HCT116 (cell line): ENCODE measurements at regions not wholly inside any gene's neighbourhood (a gene's known extent, or its start where the extent isn't known, plus 50 kb on each side); places are given as distances from the start of the nearest gene placed in this dataset.

ENCODE experiments used
- ATAC-seq: fragments of 200-7000 bp; cut with Tn5 transposase; 2 replicates; pipeline ENCODE4 v1.9.1; 2020; ENCODE audit warnings: mild to moderate bottlenecking, moderate library complexity
- BruUV-seq: library from RNA; stranded (reverse); fragments of 400-500 nt; replicated peaks from 2 replicates; lab custom pipeline; 2021; lab: Mats Ljungman, UMichigan
- CTCF ChIA-PET: fragments of 300-600 bp; sonication (Branson Sonifier 250); formaldehyde crosslinking; loops from one replicate; lab custom pipeline; 2021; ENCODE audit warnings: antibody characterized with exemption; lab: Charles Lee
- POLR2A ChIA-PET: fragments of 300-600, 350-600 bp; sonication (Branson Sonifier 250); formaldehyde crosslinking; loops from one replicate; lab custom pipeline; 2021; ENCODE audit warnings: antibody characterized with exemption; lab: Charles Lee
- RAD21 ChIA-PET, 2 experiments: fragments of 300-600 bp; sonication (Branson Sonifier 250); formaldehyde crosslinking; loops; one replicate each; lab custom pipeline; 2023; ENCODE audit warnings: low total read pairs in 2 of 2; ENCODE audit not compliant: uncharacterized antibody in 2 of 2, unreplicated experiment in 2 of 2, low non-redundant PET in 1 of 2; lab: Charles Lee
- DNase-seq: peaks from one replicate; pipeline ENCODE4 v3.0.0-alpha.2; 2010; ENCODE audit warnings: low read depth, low spot score
- H2AFZ ChIP-seq: fragments of 200-600 bp; shearing (Covaris generic), sonication (generic); 2 replicates; pipeline ENCODE4 v1.6.1; 2017; ENCODE audit warnings: low read depth, mixed run types, mixed read lengths, antibody characterized with exemption, low read length; ENCODE audit not compliant: poor library complexity, severe bottlenecking
- H3K27ac ChIP-seq: 2 replicates; pipeline ENCODE4 v1.5.1; 2012; ENCODE audit warnings: low read depth, low read length
- H3K27me3 ChIP-seq: fragments of 200-600 bp; sonication (generic); 2 replicates; pipeline ENCODE4 v1.6.1; 2016; ENCODE audit warnings: mixed run types, low read length, mixed read lengths; ENCODE audit not compliant: insufficient read depth
- H3K36me3 ChIP-seq, 2 experiments: fragments of 200-500 bp in 1 of 2; fragments of 200-600 bp in 1 of 2; sonication (Bioruptor generic) in 1 of 2; sonication (generic) in 1 of 2; 2 replicates each; pipeline versions ENCODE4 v1.5.1 to v1.6.1; 2014 to 2016; ENCODE audit warnings: low read length in 2 of 2, inconsistent platforms in 1 of 2, mixed read lengths in 1 of 2, mixed run types in 1 of 2; ENCODE audit not compliant: insufficient read depth in 2 of 2, control insufficient read depth in 1 of 2
- H3K4me1 ChIP-seq, 2 experiments: fragments of 200-600 bp in 1 of 2; sonication (generic) in 1 of 2; 2 replicates each; pipeline versions ENCODE4 v1.5.1 to v1.6.1; 2012 to 2017; ENCODE audit warnings: low read length in 2 of 2, inconsistent platforms in 1 of 2, mild to moderate bottlenecking in 1 of 2, mixed read lengths in 1 of 2, mixed run types in 1 of 2, moderate library complexity in 1 of 2; ENCODE audit not compliant: insufficient read depth in 2 of 2, control insufficient read depth in 1 of 2
- H3K4me2 ChIP-seq: fragments of 200-600 bp; sonication (generic); 2 replicates; pipeline ENCODE4 v1.6.1; 2017; ENCODE audit warnings: mixed run types, low read length, mixed read lengths
- H3K4me3 ChIP-seq, 2 experiments: fragments of 200-600 bp in 1 of 2; sonication (generic) in 1 of 2; replicated peaks in 1 of 2; 2 replicates each; pipeline ENCODE4 v1.5.1; 2011 to 2016; ENCODE audit warnings: low read length in 2 of 2, control low read depth in 1 of 2, low read depth in 1 of 2, mild to moderate bottlenecking in 1 of 2, mixed read lengths in 1 of 2, mixed run types in 1 of 2
- H3K79me2 ChIP-seq: fragments of 200-600 bp; sonication (generic); 2 replicates; pipeline ENCODE4 v1.6.1; 2017; ENCODE audit warnings: mild to moderate bottlenecking, mixed run types, low read length, moderate library complexity, mixed read lengths; ENCODE audit not compliant: insufficient read depth
- H3K9ac ChIP-seq: fragments of 200-600 bp; sonication (generic); 2 replicates; pipeline ENCODE4 v1.6.1; 2016; ENCODE audit warnings: low read length, mixed read lengths
- H3K9me2 ChIP-seq: fragments of 200-600 bp; sonication (generic), shearing (Covaris generic); 2 replicates; pipeline ENCODE4 v1.6.1; 2017; ENCODE audit warnings: mixed run types, mild to moderate bottlenecking, moderate library complexity; ENCODE audit not compliant: insufficient read depth
- H3K9me3 ChIP-seq, 2 experiments: fragments of 200-500 bp in 1 of 2; fragments of 200-600 bp in 1 of 2; sonication (Bioruptor generic) in 1 of 2; sonication (generic) in 1 of 2; 2 replicates each; pipeline ENCODE4 v1.6.1; 2014 to 2017; ENCODE audit warnings: low read length in 2 of 2, mixed read lengths in 2 of 2, inconsistent platforms in 1 of 2, low read depth in 1 of 2, mild to moderate bottlenecking in 1 of 2, mixed run types in 1 of 2, moderate library complexity in 1 of 2; ENCODE audit not compliant: control insufficient read depth in 1 of 2, insufficient read depth in 1 of 2
- H4K20me1 ChIP-seq: fragments of 200-600 bp; sonication (generic), shearing (Covaris generic); 2 replicates; pipeline ENCODE4 v1.6.1; 2017; ENCODE audit warnings: mixed run types, mild to moderate bottlenecking, moderate library complexity; ENCODE audit not compliant: insufficient read depth
- ATF3 ChIP-seq: IDR thresholded peaks from 2 replicates; pipeline ENCODE4 v1.6.1; 2012
- CBX3 ChIP-seq: IDR thresholded peaks from 2 replicates; pipeline ENCODE4 v1.6.1; 2012; ENCODE audit warnings: low read depth
- CEBPB ChIP-seq: IDR thresholded peaks from 2 replicates; pipeline ENCODE4 v1.6.1; 2012; ENCODE audit warnings: low read depth
- EGR1 ChIP-seq: IDR thresholded peaks from 2 replicates; pipeline ENCODE4 v1.6.1; 2012; ENCODE audit warnings: low read depth
- ELF1 ChIP-seq: IDR thresholded peaks from 2 replicates; pipeline ENCODE4 v1.6.1; 2012; ENCODE audit warnings: low read depth, borderline replicate concordance
- EZH2phosphoT487 ChIP-seq: fragments of 200-600 bp; IDR thresholded peaks from 2 replicates; pipeline ENCODE4 v1.6.1; 2018; ENCODE audit warnings: antibody characterized with exemption, borderline replicate concordance
- FOSL1 ChIP-seq: IDR thresholded peaks from 2 replicates; pipeline ENCODE4 v1.6.1; 2012; ENCODE audit warnings: low read depth
- MAX ChIP-seq: IDR thresholded peaks from 2 replicates; pipeline ENCODE4 v1.6.1; 2012
- POLR2A ChIP-seq: IDR thresholded peaks from 2 replicates; pipeline ENCODE4 v1.7.0; 2011; ENCODE audit warnings: borderline replicate concordance; ENCODE audit not compliant: insufficient read depth, insufficient read length; ENCODE audit errors: extremely low read depth
- POLR2AphosphoS5 ChIP-seq: IDR thresholded peaks from 2 replicates; pipeline ENCODE4 v1.6.1; 2011; ENCODE audit warnings: mild to moderate bottlenecking, low read depth, low read length, moderate library complexity
- RAD21 ChIP-seq: IDR thresholded peaks from 2 replicates; pipeline ENCODE4 v1.6.1; 2012; ENCODE audit warnings: low read depth, mild to moderate bottlenecking
- REST ChIP-seq: IDR thresholded peaks from 2 replicates; pipeline ENCODE4 v1.6.1; 2012; ENCODE audit warnings: low read depth
- SIN3A ChIP-seq: IDR thresholded peaks from 2 replicates; pipeline ENCODE4 v1.6.1; 2012; ENCODE audit warnings: low read depth
- SRF ChIP-seq: IDR thresholded peaks from 2 replicates; pipeline ENCODE4 v1.6.1; 2012; ENCODE audit warnings: low read depth
- TCF7L2 ChIP-seq: IDR thresholded peaks from 2 replicates; pipeline ENCODE4 v1.7.0; 2011; ENCODE audit warnings: borderline replicate concordance, inconsistent platforms; ENCODE audit not compliant: insufficient read depth, insufficient read length; ENCODE audit errors: extremely low read depth
- YY1 ChIP-seq: IDR thresholded peaks from 2 replicates; pipeline ENCODE4 v1.6.1; 2011; ENCODE audit warnings: low read length, low read depth, moderate library complexity, mild to moderate bottlenecking; ENCODE audit not compliant: insufficient replicate concordance; ENCODE audit errors: extremely low read depth
- ZBTB33 ChIP-seq: IDR thresholded peaks from 2 replicates; pipeline ENCODE4 v1.6.1; 2011; ENCODE audit warnings: mild to moderate bottlenecking, low read length, moderate library complexity; ENCODE audit not compliant: insufficient replicate concordance; ENCODE audit errors: extremely low read depth
- ZFX ChIP-seq: fragments of 450-650 bp; IDR thresholded peaks from 2 replicates; pipeline ENCODE4 v1.6.1; 2017
- ZNF274 ChIP-seq: fragments of 200-500 bp; sonication (Bioruptor generic); IDR thresholded peaks from 2 replicates; pipeline ENCODE4 v1.6.1; 2014; ENCODE audit warnings: mild to moderate bottlenecking, low read depth, low read length, inconsistent platforms
- intact Hi-C: fragments of 100-400 bp; cut with micrococcal nuclease; formaldehyde crosslinking; loops from 2 replicates; pipeline ENCODE4 v1.10.0; 2022

GRCh38 chr1:115564201-115564600 is 77.6 kb upstream of the VANGL1 start:
- ChIA-PET RAD21 (no interaction called here), CTCF (no interaction called here)
- BruUV-seq, result no TSS peak
- H3K9me2 ChIP-seq, result no peaks in the 10 kb centered on the region
- ATAC-seq, result no peak
- no peaks in the 10 kb centered on the region for H3K36me3 ChIP-seq
- no peaks in the 10 kb centered on the region for H3K79me2 ChIP-seq
- no peak overlapping the region for H3K27ac ChIP-seq
- no peak overlapping the region for H3K9ac ChIP-seq
- DNase-seq, result no peak
- TF ChIP-seq EGR1, result no peak
- TF ChIP-seq POLR2A, result no peak
- no peak for TF ChIP-seq SRF
- TF ChIP-seq TCF7L2, result no peak
- TF ChIP-seq CEBPB, result no peak
- TF ChIP-seq FOSL1, result no peak
- TF ChIP-seq EZH2phosphoT487, result no peak
- no peak for TF ChIP-seq RAD21
- no peak for TF ChIP-seq SIN3A
- TF ChIP-seq ZBTB33, result no peak
- TF ChIP-seq CBX3, result no peak
- TF ChIP-seq ZNF274, result no peak
- TF ChIP-seq ELF1, result no peak
- no peak for TF ChIP-seq YY1
- TF ChIP-seq POLR2AphosphoS5, result no peak
- no peak for TF ChIP-seq MAX
- TF ChIP-seq ZFX, result no peak
- no peak for TF ChIP-seq REST
- no peak for TF ChIP-seq ATF3
- TF ChIP-seq, all 23 proteins: peak for 0
- Histone ChIP-seq H3K27me3 (no peaks in the 10 kb centered on the region), H2AFZ (no peak overlapping the region), H3K4me2 (no peak overlapping the region), H4K20me1 (no peaks in the 10 kb centered on the region), H3K4me3 (no peak overlapping the region), H3K4me1 (no peaks in the 10 kb centered on the region), H3K9me3 (peaks cover 3 to 8% of the 10 kb centered on the region in 2 experiments; a peak in 2 of 4 replicates)
- POLR2A ChIA-PET, result no interaction called here
- intact Hi-C loops, result no loop called here
